H1 (cell line): ENCODE measurements at regions not wholly inside any gene's neighbourhood (a gene's known extent, or its start where the extent isn't known, plus 50 kb on each side); places are given as distances from the start of the nearest gene placed in this dataset.

Experiments used
- RFX5 ChIP-seq: IDR thresholded peaks from 2 replicates; pipeline ENCODE4 v1.6.1; 2011; ENCODE audit warnings: low read depth, low read length, improper control_type of control experiment, borderline replicate concordance

DNA sequence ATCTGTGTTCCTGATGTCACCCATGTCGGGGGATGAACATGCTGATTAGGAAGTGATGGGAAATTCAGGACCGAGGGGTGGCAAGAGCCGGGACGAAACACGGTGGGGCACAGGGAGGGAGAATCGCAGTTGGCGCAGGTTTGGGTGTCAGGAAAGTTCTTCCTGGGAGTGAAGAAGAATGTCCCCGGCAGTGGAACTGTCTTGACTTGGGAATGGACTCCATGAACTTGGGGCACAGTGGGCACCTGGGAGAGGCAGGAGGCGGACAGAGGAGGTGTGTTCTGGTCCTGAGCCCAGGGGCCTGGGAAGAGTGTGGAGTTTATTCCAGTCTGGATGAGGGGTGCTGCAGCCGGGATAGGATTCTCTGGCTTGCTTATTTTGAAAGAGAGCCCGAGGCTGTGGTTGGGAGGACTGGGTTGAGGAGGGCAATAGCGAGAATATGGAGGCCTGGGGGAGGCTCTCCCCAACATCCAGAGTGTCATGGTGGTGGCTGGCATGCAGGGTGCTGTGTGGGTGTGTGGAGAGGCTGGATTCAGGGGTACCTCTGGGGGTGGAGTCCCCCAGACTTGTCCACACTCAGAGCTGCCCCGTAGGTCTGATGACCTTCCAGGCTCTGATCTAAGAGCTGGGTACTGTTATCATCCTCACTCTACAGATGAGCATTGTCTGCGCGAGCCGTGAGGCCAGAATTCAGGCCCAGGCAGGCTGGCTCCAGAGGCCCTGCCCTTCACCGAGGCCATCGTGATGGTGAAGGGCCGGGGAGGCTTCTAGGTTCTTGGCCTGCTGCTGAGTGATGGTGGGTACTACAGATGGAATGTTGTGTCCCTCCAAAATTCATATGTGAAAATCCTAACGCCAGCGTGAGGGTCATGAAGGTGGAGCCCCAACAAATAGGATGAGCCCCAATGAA, 274.5 kb upstream of the C1orf174 start (continued):
- TF ChIP-seq RFX5 = no peak
